CD8-positive, alpha-beta memory T cell (primary cell): ENCODE measurements at regions not wholly inside any gene's neighbourhood (a gene's known extent, or its start where the extent isn't known, plus 50 kb on each side); places are given as distances from the start of the nearest gene placed in this dataset.
"Not testable (repeated sequence)": the region's sequence is repeated elsewhere in the genome, so short reads cannot be mapped to it uniquely, and the experiment has no call there.

Source experiments
- CTCF ChIA-PET: fragments of 350-600 bp; sonication (Branson Sonifier 250); formaldehyde crosslinking; loops from one replicate; lab custom pipeline; 2021; ENCODE audit warnings: antibody characterized with exemption; lab: Charles Lee
- POLR2A ChIA-PET: fragments of 350-600 bp; sonication (Branson Sonifier 250); formaldehyde crosslinking; loops from one replicate; lab custom pipeline; 2021; ENCODE audit warnings: antibody characterized with exemption; lab: Charles Lee
- DNase-seq, 5 donors: peaks; one replicate each; pipeline versions ENCODE4 v3.0.0 to v3.0.0-alpha.2; 2020 to 2022; ENCODE audit warnings: mixed read lengths in 1 of 5
- H3K27ac ChIP-seq: one replicate; pipeline ENCODE4 v1.7.0; 2013; ENCODE audit warnings: low read depth, mild to moderate bottlenecking, low read length, moderate library complexity
- H3K27me3 ChIP-seq: 2 replicates; pipeline ENCODE4 v1.7.0; 2013; ENCODE audit warnings: low read length, mild to moderate bottlenecking; ENCODE audit not compliant: insufficient read depth, poor library complexity, severe bottlenecking
- H3K36me3 ChIP-seq: 2 replicates; pipeline ENCODE4 v1.7.0; 2013; ENCODE audit warnings: mild to moderate bottlenecking, low read length, moderate library complexity; ENCODE audit not compliant: insufficient read depth
- H3K4me1 ChIP-seq: 2 replicates; pipeline ENCODE4 v1.7.0; 2013; ENCODE audit warnings: mild to moderate bottlenecking, low read length, moderate library complexity; ENCODE audit not compliant: insufficient read depth
- H3K4me3 ChIP-seq: 2 replicates; pipeline ENCODE4 v1.7.0; 2013; ENCODE audit warnings: mild to moderate bottlenecking, low read length
- H3K9me3 ChIP-seq: 2 replicates; pipeline ENCODE4 v1.7.0; 2013; ENCODE audit warnings: mild to moderate bottlenecking, low read length
- H3K27ac Mint-ChIP-seq, 8 donors: one replicate each; pipeline ENCODE4 v1.8.0; 2020 to 2021; ENCODE audit warnings: mixed read lengths in 8 of 8, mild to moderate bottlenecking in 6 of 8, inconsistent platforms in 3 of 8, moderate library complexity in 3 of 8
- H3K27me3 Mint-ChIP-seq, 2 donors: one replicate each; pipeline ENCODE4 v1.8.0; 2020 to 2021; ENCODE audit warnings: mixed read lengths in 2 of 2, mild to moderate bottlenecking in 1 of 2, moderate library complexity in 1 of 2
- H3K36me3 Mint-ChIP-seq, 3 donors: one replicate each; pipeline ENCODE4 v1.8.0; 2020 to 2021; ENCODE audit warnings: mixed read lengths in 3 of 3, inconsistent platforms in 1 of 3, mild to moderate bottlenecking in 1 of 3
- H3K4me1 Mint-ChIP-seq, 3 donors: one replicate each; pipeline ENCODE4 v1.8.0; 2020 to 2021; ENCODE audit warnings: mixed read lengths in 3 of 3, inconsistent platforms in 1 of 3, mild to moderate bottlenecking in 1 of 3
- H3K4me3 Mint-ChIP-seq, 7 donors: one replicate each; pipeline ENCODE4 v1.8.0; 2020 to 2021; ENCODE audit warnings: mixed read lengths in 7 of 7, mild to moderate bottlenecking in 6 of 7, moderate library complexity in 4 of 7, inconsistent platforms in 2 of 7
- H3K9me3 Mint-ChIP-seq, 5 donors: one replicate each; pipeline ENCODE4 v1.8.0; 2020 to 2022; ENCODE audit warnings: mixed read lengths in 5 of 5, mild to moderate bottlenecking in 3 of 5, moderate library complexity in 2 of 5, inconsistent platforms in 1 of 5

DNA sequence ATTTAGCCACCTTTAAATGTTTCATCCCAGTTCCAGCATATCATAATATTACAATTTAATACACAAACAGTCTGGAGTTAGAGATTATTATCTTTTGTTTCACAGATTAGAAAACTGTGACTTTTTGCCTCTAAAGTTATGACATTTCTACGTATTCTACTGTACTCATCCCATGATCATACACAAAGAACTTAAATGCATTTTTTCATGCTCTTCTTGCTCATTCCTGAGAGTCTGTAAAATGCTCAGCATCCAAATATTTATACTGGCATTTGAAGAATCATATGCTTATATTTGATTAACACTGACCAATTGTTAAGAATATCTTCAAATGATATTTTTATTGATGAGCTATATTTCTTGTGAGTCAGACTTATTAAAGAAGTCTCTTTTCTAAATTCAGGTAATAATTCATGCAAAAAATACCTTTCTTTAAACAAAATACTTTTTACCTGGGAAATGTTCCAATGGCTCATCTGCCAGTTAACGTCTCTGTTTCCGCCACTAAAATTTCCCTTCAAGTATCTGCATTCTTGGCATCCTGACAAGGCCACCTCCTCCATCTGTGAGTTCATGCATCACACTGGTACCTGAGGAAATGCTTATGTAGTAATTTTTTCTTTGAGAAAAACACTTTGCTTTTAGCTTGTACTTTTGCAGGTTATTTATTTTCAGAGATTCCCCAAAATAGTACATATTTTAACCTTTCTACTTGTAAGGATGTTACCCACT lies 139.6 kb upstream of the RASA1 start:
- Histone ChIP-seq H3K4me1 (peaks cover 3% of the 10 kb centered on the region), H3K4me3 (no peak overlapping the region), H3K36me3 (no peaks in the 10 kb centered on the region), H3K27ac (no peak overlapping the region), H3K9me3 (no peaks in the 10 kb centered on the region), H3K27me3 (no peaks in the 10 kb centered on the region)
- no peak overlapping the region for H3K4me3 Mint-ChIP-seq
- ChIA-PET POLR2A (no interaction called here), CTCF (no interaction called here)
- H3K4me1 Mint-ChIP-seq: peaks cover 14 to 24% (median 20%) of the 10 kb centered on the region in 3 donors
- H3K27ac Mint-ChIP-seq: peak overlapping the region in 1 of 8 donors; percentile 5
- H3K27me3 Mint-ChIP-seq: no peaks in the 10 kb centered on the region
- no peak for DNase-seq
- peaks cover 0 to 6% (median 0%) of the 10 kb centered on the region in 3 donors for H3K36me3 Mint-ChIP-seq
- no peaks in the 10 kb centered on the region for H3K9me3 Mint-ChIP-seq

DNA sequence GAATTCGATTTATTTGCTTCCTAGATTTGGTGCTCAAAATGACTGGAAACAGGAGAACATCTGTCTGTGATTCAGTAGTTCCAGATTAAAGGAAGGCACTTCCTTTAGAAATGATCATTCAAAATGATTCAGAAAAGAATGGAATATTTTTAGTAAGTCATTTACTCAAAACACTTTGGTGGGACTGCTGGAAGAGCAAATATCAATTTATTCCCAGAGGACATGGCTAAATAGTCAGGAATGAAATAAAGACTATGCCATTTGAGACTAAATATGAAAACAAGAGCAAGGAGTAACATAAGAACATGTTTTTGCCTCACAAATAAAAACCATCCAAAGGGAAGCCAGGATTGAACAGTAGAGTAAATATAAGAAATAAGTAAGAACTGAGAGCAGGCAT lies 138.6 kb upstream of the RASA1 start:
- H3K27ac ChIP-seq: no peak overlapping the region
- no peaks in the 10 kb centered on the region for H3K9me3 ChIP-seq
- Mint-ChIP-seq H3K9me3 (no peaks in the 10 kb centered on the region), H3K4me3 (no peak overlapping the region), H3K27me3 (no peaks in the 10 kb centered on the region), H3K36me3 (peaks cover 0 to 6% (median 0%) of the 10 kb centered on the region in 3 donors), H3K4me1 (peaks cover 11 to 20% (median 17%) of the 10 kb centered on the region in 3 donors), H3K27ac (no peak overlapping the region)
- no peaks in the 10 kb centered on the region for H3K27me3 ChIP-seq
- H3K4me1 ChIP-seq: no peaks in the 10 kb centered on the region
- DNase-seq: no peak
- no peaks in the 10 kb centered on the region for H3K36me3 ChIP-seq
- CTCF ChIA-PET: no interaction called here
- H3K4me3 ChIP-seq: no peak overlapping the region
- POLR2A ChIA-PET: no interaction called here

DNA sequence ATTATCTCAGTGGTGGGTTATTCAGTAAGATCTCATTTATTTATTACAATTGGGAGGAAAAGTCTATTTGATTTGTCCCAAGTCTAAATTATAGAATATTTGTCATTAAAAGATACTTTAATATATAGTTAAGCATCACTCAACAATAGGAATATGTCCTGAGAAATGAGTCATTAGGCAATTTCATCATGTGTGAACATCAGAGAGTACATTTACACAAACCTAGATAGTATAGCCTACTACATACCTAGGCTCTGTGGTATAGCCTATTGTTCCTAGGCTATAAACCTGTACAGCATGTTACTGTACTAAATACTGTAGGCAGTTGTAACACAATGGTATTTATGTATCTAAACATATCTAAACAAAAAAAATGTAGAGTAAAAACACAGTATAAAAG lies 135.0 kb upstream of the RASA1 start:
- Histone ChIP-seq H3K9me3 (no peaks in the 10 kb centered on the region), H3K4me3 (no peak overlapping the region), H3K4me1 (no peaks in the 10 kb centered on the region), H3K36me3 (no peaks in the 10 kb centered on the region), H3K27me3 (no peaks in the 10 kb centered on the region), H3K27ac (no peak overlapping the region)
- peaks cover 0 to 12% (median 0%) of the 10 kb centered on the region in 3 donors for H3K36me3 Mint-ChIP-seq
- peaks cover 4 to 8% (median 6%) of the 10 kb centered on the region in 3 donors for H3K4me1 Mint-ChIP-seq
- H3K9me3 Mint-ChIP-seq: peaks cover 0 to 3% (median 0%) of the 10 kb centered on the region in 5 donors
- H3K27ac Mint-ChIP-seq: no peak overlapping the region
- H3K4me3 Mint-ChIP-seq: no peak overlapping the region
- no peaks in the 10 kb centered on the region for H3K27me3 Mint-ChIP-seq
- CTCF ChIA-PET: no interaction called here
- no peak for DNase-seq
- POLR2A ChIA-PET: no interaction called here

DNA sequence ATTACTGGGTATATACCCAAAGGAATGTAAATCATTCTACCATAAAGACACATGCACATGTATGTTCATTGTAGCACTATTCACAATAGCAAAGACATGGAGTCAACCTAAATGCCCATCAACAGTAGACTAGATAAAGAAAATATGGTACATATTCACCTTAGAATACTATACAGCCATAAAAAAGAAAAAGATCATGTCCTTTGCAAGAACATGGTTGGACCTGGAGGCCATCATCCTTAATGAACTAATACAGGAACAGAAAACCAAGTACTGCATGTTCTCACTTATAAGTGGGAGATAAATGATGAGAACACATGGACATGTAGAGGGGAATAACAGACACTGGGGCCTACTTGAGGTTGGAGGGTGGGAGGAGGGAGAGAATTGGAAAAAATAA lies 133.2 kb upstream of the RASA1 start:
- H3K9me3 Mint-ChIP-seq, H3K27ac Mint-ChIP-seq, H3K36me3 ChIP-seq, H3K27me3 Mint-ChIP-seq, H3K4me1 Mint-ChIP-seq, H3K27ac ChIP-seq, CTCF ChIA-PET, H3K9me3 ChIP-seq, H3K4me3 Mint-ChIP-seq, H3K4me3 ChIP-seq, H3K4me1 ChIP-seq, DNase-seq, H3K27me3 ChIP-seq, POLR2A ChIA-PET: not testable (repeated sequence)
- H3K36me3 Mint-ChIP-seq: peaks cover 0 to 12% (median 0%) of the 10 kb centered on the region in 3 donors

DNA sequence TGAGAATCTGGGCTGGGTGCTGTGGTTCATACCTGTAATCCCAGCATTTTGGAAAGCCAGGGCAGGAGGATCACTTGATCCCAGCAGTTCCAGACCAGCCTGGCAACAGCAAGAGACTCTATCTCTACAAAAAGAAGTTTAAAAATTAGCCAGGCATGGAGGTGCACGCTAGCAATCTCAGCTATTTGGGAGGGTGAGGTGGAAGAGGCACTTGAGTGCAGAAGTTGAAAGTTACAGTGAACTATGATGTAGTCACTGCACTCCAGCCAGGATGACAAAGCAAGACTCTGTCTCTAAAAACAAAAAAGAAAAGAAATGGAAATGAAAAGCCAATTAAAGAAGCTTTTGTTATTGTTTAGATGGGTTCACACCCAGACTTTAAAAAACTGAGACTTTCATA lies 131.6 kb upstream of the RASA1 start:
- peaks cover 0 to 3% (median 0%) of the 10 kb centered on the region in 5 donors for H3K9me3 Mint-ChIP-seq
- no peaks in the 10 kb centered on the region for H3K27me3 Mint-ChIP-seq
- CTCF ChIA-PET: no interaction called here
- Histone ChIP-seq H3K36me3 (no peaks in the 10 kb centered on the region), H3K27ac (no peak overlapping the region), H3K9me3 (no peaks in the 10 kb centered on the region), H3K4me3 (no peak overlapping the region), H3K27me3 (no peaks in the 10 kb centered on the region), H3K4me1 (no peaks in the 10 kb centered on the region)
- POLR2A ChIA-PET: no interaction called here
- no peak for DNase-seq
- H3K4me3 Mint-ChIP-seq: no peak overlapping the region
- peaks cover 0 to 5% (median 0%) of the 10 kb centered on the region in 3 donors for H3K4me1 Mint-ChIP-seq
- H3K27ac Mint-ChIP-seq: no peak overlapping the region
- peaks cover 0 to 12% (median 0%) of the 10 kb centered on the region in 3 donors for H3K36me3 Mint-ChIP-seq

DNA sequence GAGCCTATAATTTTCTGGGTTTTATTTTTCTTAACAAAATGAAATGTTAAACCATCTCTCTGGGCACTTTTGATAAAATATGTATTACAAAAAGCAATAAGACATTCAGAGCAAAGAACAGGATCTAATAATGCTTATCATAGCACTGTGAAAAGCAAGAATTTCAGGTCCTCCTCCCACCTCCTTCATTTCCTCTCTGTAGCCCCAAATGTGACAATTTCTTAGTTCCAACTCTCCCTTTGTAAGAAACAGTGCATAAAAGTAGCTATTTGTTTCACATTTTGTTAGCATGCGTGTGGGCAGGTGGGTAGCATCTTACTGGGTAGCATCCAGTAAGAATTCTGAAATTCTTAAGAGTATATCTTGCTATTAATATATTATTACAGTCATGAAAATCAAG lies 130.9 kb upstream of the RASA1 start:
- POLR2A ChIA-PET: interaction anchor here (0.6 kb wide), 1 partner anchor 204 kb away, joined by 3 read pairs; no protein-coding TSS in a partner anchor
- Histone ChIP-seq H3K4me3 (no peak overlapping the region), H3K36me3 (no peaks in the 10 kb centered on the region), H3K27ac (no peak overlapping the region), H3K27me3 (no peaks in the 10 kb centered on the region), H3K9me3 (no peaks in the 10 kb centered on the region), H3K4me1 (no peaks in the 10 kb centered on the region)
- Mint-ChIP-seq H3K4me1 (peaks cover 0 to 5% (median 0%) of the 10 kb centered on the region in 3 donors), H3K4me3 (no peak overlapping the region), H3K36me3 (peaks cover 0 to 12% (median 0%) of the 10 kb centered on the region in 3 donors), H3K27me3 (no peaks in the 10 kb centered on the region), H3K27ac (no peak overlapping the region), H3K9me3 (peaks cover 0 to 3% (median 0%) of the 10 kb centered on the region in 5 donors)
- DNase-seq: no peak
- CTCF ChIA-PET: no interaction called here

DNA sequence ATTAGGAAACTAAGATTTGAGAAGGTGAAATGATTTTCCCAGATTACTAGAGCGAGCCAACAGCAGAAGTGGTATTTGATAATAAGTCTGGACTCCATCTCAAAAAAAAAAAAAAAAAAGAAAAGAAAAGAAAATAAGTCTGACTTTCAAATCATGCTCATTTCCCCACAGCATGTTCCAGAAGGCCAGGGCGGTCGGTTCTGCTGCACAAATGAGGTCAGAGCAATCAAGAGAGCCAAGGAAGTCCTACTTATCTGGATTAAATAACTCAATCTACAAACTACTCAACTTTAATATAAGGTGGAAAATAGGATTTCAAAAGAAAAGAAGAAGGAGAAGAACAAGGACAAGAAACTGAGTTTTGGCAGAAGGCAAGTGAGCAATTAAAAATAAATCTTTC lies 130.4 kb upstream of the RASA1 start:
- peaks cover 0 to 5% (median 0%) of the 10 kb centered on the region in 3 donors for H3K4me1 Mint-ChIP-seq
- H3K36me3 ChIP-seq: no peaks in the 10 kb centered on the region
- H3K4me1 ChIP-seq: no peaks in the 10 kb centered on the region
- H3K9me3 ChIP-seq: no peaks in the 10 kb centered on the region
- peaks cover 0 to 7% (median 0%) of the 10 kb centered on the region in 3 donors for H3K36me3 Mint-ChIP-seq
- no peak overlapping the region for H3K4me3 ChIP-seq
- no peak overlapping the region for H3K4me3 Mint-ChIP-seq
- H3K27me3 ChIP-seq: no peaks in the 10 kb centered on the region
- no peak overlapping the region for H3K27ac ChIP-seq
- ChIA-PET CTCF (no interaction called here), POLR2A (no interaction called here)
- no peaks in the 10 kb centered on the region for H3K27me3 Mint-ChIP-seq
- DNase-seq: no peak
- H3K27ac Mint-ChIP-seq: no peak overlapping the region
- peaks cover 0 to 3% (median 0%) of the 10 kb centered on the region in 5 donors for H3K9me3 Mint-ChIP-seq

DNA sequence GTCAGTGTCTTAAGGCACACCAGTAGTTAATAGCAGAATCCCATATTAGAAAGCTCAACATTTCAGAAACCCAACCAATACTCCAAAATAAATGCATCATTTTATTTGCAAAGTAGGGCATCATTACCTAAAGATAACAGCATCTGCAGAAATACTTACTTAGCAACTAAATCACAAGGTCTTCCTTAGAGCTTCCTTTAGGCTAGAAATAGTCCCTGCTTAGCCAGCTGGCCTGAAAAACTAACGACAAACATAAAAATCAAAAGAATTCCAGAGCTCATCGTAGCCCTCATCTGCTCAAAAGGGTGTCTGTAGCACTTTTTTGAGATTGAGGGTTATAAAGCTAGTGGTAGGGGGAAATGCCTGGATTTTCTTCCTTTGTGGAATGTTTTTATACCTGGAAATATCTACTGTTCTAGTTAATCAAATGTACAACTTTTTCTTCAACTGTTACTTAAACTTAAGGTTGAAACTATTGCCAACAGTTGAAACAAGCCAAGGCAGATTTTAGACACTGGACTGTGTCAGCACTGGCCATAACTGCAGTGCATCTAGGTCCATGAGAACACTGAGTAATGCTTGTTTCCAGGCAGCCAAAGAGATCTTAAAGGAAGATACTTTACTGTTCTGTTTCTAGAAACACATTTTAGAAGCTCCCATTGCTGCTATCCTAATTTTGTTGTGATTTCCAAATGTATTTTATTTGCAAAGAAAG lies 129.4 kb upstream of the RASA1 start:
- Mint-ChIP-seq H3K9me3 (peaks cover 0 to 3% (median 0%) of the 10 kb centered on the region in 5 donors), H3K4me1 (peaks cover 0 to 5% (median 0%) of the 10 kb centered on the region in 3 donors), H3K4me3 (no peak overlapping the region), H3K36me3 (peaks cover 0 to 6% (median 0%) of the 10 kb centered on the region in 3 donors), H3K27me3 (no peaks in the 10 kb centered on the region), H3K27ac (no peak overlapping the region)
- Histone ChIP-seq H3K36me3 (no peaks in the 10 kb centered on the region), H3K27me3 (no peaks in the 10 kb centered on the region), H3K27ac (no peak overlapping the region), H3K4me3 (no peak overlapping the region), H3K9me3 (no peaks in the 10 kb centered on the region), H3K4me1 (no peaks in the 10 kb centered on the region)
- DNase-seq: no peak
- POLR2A ChIA-PET: no interaction called here
- CTCF ChIA-PET: no interaction called here
